ENCODE measurements at regions not wholly inside any gene's neighbourhood (a gene's known extent, or its start where the extent isn't known, plus 50 kb on each side); places are given as distances from the start of the nearest gene placed in this dataset.

- TF ChIP-seq, protein P1, sequence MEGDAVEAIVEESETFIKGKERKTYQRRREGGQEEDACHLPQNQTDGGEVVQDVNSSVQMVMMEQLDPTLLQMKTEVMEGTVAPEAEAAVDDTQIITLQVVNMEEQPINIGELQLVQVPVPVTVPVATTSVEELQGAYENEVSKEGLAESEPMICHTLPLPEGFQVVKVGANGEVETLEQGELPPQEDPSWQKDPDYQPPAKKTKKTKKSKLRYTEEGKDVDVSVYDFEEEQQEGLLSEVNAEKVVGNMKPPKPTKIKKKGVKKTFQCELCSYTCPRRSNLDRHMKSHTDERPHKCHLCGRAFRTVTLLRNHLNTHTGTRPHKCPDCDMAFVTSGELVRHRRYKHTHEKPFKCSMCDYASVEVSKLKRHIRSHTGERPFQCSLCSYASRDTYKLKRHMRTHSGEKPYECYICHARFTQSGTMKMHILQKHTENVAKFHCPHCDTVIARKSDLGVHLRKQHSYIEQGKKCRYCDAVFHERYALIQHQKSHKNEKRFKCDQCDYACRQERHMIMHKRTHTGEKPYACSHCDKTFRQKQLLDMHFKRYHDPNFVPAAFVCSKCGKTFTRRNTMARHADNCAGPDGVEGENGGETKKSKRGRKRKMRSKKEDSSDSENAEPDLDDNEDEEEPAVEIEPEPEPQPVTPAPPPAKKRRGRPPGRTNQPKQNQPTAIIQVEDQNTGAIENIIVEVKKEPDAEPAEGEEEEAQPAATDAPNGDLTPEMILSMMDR (IDR thresholded peaks at IDR 0.05), result no peak
- TF ChIP-seq ZFX (IDR thresholded peaks at IDR 0.05; ENCODE audit: borderline replicate concordance), result no peak
These were observed 161.7 kb downstream of the BMP7 start for GRCh38 chr20:57104651-57105204.

All from 22Rv1 (cell line).